LoVo (cell line): ENCODE measurements at regions not wholly inside any gene's neighbourhood (a gene's known extent, or its start where the extent isn't known, plus 50 kb on each side); places are given as distances from the start of the nearest gene placed in this dataset.

Experiments
- DNase-seq: peaks from one replicate; pipeline ENCODE4 v3.0.0-alpha.2; 2016; ENCODE audit warnings: low spot score

DNA sequence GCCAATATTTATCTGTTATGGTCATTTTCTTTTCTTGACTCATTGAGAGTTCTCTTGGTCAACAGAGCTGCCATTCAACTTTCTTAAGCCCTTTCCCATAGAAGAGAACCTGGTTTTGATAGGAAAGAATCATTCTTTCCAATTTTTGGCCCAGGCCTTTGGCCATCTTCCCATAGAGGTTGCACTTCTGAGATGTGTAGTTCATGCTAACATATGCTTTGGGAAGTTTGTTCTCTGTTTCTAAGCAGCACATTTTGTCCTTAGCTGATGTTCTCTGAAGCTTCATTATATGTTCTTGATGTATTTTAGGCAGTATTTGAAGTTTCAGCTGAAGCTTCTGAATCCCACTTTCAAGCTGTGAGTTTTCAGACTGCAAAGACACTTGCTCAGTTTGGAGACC is 161.1 kb downstream of the VEGFC start:
- DNase-seq, result no peak
